HepG2 (cell line): ENCODE measurements at regions not wholly inside any gene's neighbourhood (a gene's known extent, or its start where the extent isn't known, plus 50 kb on each side); places are given as distances from the start of the nearest gene placed in this dataset.

Experiments used
- ATAC-seq: fragments of 200-7000 bp; cut with Tn5 transposase; 3 replicates; pipeline ENCODE4 v1.9.1; 2020; ENCODE audit warnings: mild to moderate bottlenecking, moderate library complexity
- BruUV-seq: library from RNA; stranded (reverse); fragments of 400-500 nt; replicated peaks from 2 replicates; lab custom pipeline; 2021; lab: Mats Ljungman, UMichigan
- CTCF ChIA-PET: fragments of 300-600 bp; formaldehyde crosslinking; extraction: SDS; loops from one replicate; lab custom pipeline; 2021; ENCODE audit warnings: low total read pairs, inconsistent platforms, low intra/inter-chr PET ratio; lab: Yijun Ruan, JAX
- POLR2A ChIA-PET: fragments of 350-600 bp; sonication (Branson Sonifier 250); formaldehyde crosslinking; loops from one replicate; lab custom pipeline; 2020; ENCODE audit warnings: antibody characterized with exemption, inconsistent platforms; lab: Yijun Ruan, JAX
- DNase-seq: peaks from one replicate; pipeline ENCODE4 v3.0.0-alpha.2; 2015; ENCODE audit warnings: low spot score
- FAIRE-seq: peaks from 3 replicates; lab custom pipeline; 2011; peaks lifted over from hg19 to GRCh38; lab: Jason Lieb, UNC
- H2AFZ ChIP-seq: one replicate; pipeline ENCODE4 v1.6.1; 2011; ENCODE audit warnings: low read length, inconsistent platforms
- H3K27ac ChIP-seq: fragments of 300-600 bp; 3 replicates; pipeline ENCODE4 v1.8.0; 2011; ENCODE audit warnings: mixed run types, mild to moderate bottlenecking, mixed read lengths, low read length, inconsistent platforms; ENCODE audit not compliant: insufficient read depth; ENCODE audit errors: extremely low read length
- H3K27me3 ChIP-seq, 2 experiments: fragments of 200-600 bp in 1 of 2; 2 replicates in 1 of 2; 3 replicates in 1 of 2; pipeline versions ENCODE4 v1.6.0 to v1.8.0; 2011; ENCODE audit warnings: low read length in 2 of 2, mild to moderate bottlenecking in 2 of 2, moderate library complexity in 2 of 2, inconsistent platforms in 1 of 2; ENCODE audit not compliant: insufficient read depth in 2 of 2, control insufficient read depth in 1 of 2
- H3K36me3 ChIP-seq, 2 experiments: fragments of 200-600 bp in 1 of 2; replicated peaks in 1 of 2; 2 replicates in 1 of 2; 3 replicates in 1 of 2; pipeline versions ENCODE4 v1.5.1 to v1.8.0; 2011; ENCODE audit warnings: low read length in 2 of 2, inconsistent platforms in 1 of 2; ENCODE audit not compliant: insufficient read depth in 2 of 2, control insufficient read depth in 1 of 2
- H3K4me1 ChIP-seq: 2 replicates; pipeline ENCODE4 v1.5.1; 2012; ENCODE audit warnings: low read length, inconsistent platforms; ENCODE audit not compliant: insufficient read depth
- H3K4me2 ChIP-seq: 2 replicates; pipeline ENCODE4 v1.6.0; 2011; ENCODE audit warnings: low read depth, low read length, inconsistent platforms
- H3K4me3 ChIP-seq, 3 experiments: fragments of 200-600 bp in 1 of 3; sonication (generic), shearing (Covaris generic) in 1 of 3; replicated peaks in 1 of 3; 2 replicates each; pipeline ENCODE4 v1.5.1; 2011 to 2016; ENCODE audit warnings: low read length in 3 of 3, inconsistent platforms in 2 of 3, low read depth in 2 of 3, mild to moderate bottlenecking in 2 of 3, control low read depth in 1 of 3, mixed read lengths in 1 of 3; ENCODE audit not compliant: insufficient read depth in 1 of 3
- H3K79me2 ChIP-seq: one replicate; pipeline ENCODE4 v1.6.1; 2011; ENCODE audit warnings: low read length, inconsistent platforms; ENCODE audit not compliant: insufficient read depth
- H3K9ac ChIP-seq: 2 replicates; pipeline ENCODE4 v1.6.0; 2011; ENCODE audit warnings: mild to moderate bottlenecking, low read depth, low read length, inconsistent platforms; ENCODE audit not compliant: insufficient read depth
- H3K9me3 ChIP-seq: 2 replicates; pipeline ENCODE4 v1.5.1; 2012; ENCODE audit warnings: mild to moderate bottlenecking, low read length
- H4K20me1 ChIP-seq: 2 replicates; pipeline ENCODE4 v1.6.0; 2011; ENCODE audit warnings: inconsistent platforms, mild to moderate bottlenecking, low read length, moderate library complexity; ENCODE audit not compliant: insufficient read depth
- ELF1 ChIP-seq: sonication (generic); formaldehyde crosslinking; IDR thresholded peaks from 2 replicates; pipeline ENCODE4 v1.4.0; 2020; ENCODE audit warnings: missing genetic modification reagents
- FLYWCH1 ChIP-seq: sonication (generic); formaldehyde crosslinking; IDR thresholded peaks from 2 replicates; pipeline ENCODE4 v1.8.1; 2023; ENCODE audit warnings: mild to moderate bottlenecking, missing genetic modification reagents
- NFAT5 ChIP-seq: sonication (generic); formaldehyde crosslinking; IDR thresholded peaks from 2 replicates; pipeline ENCODE4 v1.4.0; 2020; ENCODE audit warnings: missing genetic modification reagents
- PHF5A ChIP-seq: IDR thresholded peaks from one replicate; pipeline ENCODE4 v1.6.1; 2018; ENCODE audit warnings: low read depth, missing genetic modification reagents; ENCODE audit not compliant: unreplicated experiment
- SIX4 ChIP-seq: sonication (generic); formaldehyde crosslinking; IDR thresholded peaks from 2 replicates; pipeline ENCODE4 v1.4.0; 2020; ENCODE audit warnings: missing genetic modification reagents
- TOPORS ChIP-seq: sonication (generic); formaldehyde crosslinking; IDR thresholded peaks from 2 replicates; pipeline ENCODE4 v1.8.0; 2023; ENCODE audit warnings: mild to moderate bottlenecking, missing genetic modification reagents
- ZBTB20 ChIP-seq: sonication (generic); formaldehyde crosslinking; IDR thresholded peaks from 2 replicates; pipeline ENCODE4 v1.8.1; 2023; ENCODE audit warnings: missing genetic modification reagents, low read depth, mild to moderate bottlenecking, borderline replicate concordance
- ZC3H13 ChIP-seq: sonication (generic); formaldehyde crosslinking; IDR thresholded peaks from 2 replicates; pipeline ENCODE4 v1.8.1; 2023; ENCODE audit warnings: mild to moderate bottlenecking, missing genetic modification reagents, moderate library complexity
- ZNF496 ChIP-seq: sonication (generic); formaldehyde crosslinking; IDR thresholded peaks from 2 replicates; pipeline ENCODE4 v1.8.1; 2023; ENCODE audit warnings: mild to moderate bottlenecking, moderate library complexity, missing genetic modification reagents; ENCODE audit not compliant: insufficient replicate concordance
- ZNF687 ChIP-seq: sonication (generic); formaldehyde crosslinking; IDR thresholded peaks from 2 replicates; pipeline ENCODE4 v1.5.1; 2020; ENCODE audit warnings: mild to moderate bottlenecking, missing genetic modification reagents, moderate library complexity
- ZNF788 ChIP-seq: sonication (generic); formaldehyde crosslinking; IDR thresholded peaks from 2 replicates; pipeline ENCODE4 v1.5.0; 2020; ENCODE audit warnings: mild to moderate bottlenecking, missing genetic modification reagents, borderline replicate concordance
- WGBS: methylation state at CpG from one replicate; pipeline ENCODE4 v1.1.6; 2017; ENCODE audit warnings: low lambda C conversion rate; 5-methylcytosine and 5-hydroxymethylcytosine counted together
- in situ Hi-C: cut with HindIII; loops from 2 replicates; pipeline ENCODE4 v1.10.0; 2017; ENCODE audit warnings: low pct_unique_long_range_greater_than_20kb; ENCODE audit not compliant: extremely low pct_ligation_motif_present
- intact Hi-C: fragments of 100-400 bp; cut with micrococcal nuclease; formaldehyde crosslinking; loops from one replicate; pipeline ENCODE4 v1.10.0; 2022; ENCODE audit not compliant: unreplicated experiment

- peaks cover 26% of the 10 kb centered on the region for H3K9me3 ChIP-seq
- no peak overlapping the region for H3K9ac ChIP-seq
- no peak overlapping the region for H3K4me3 ChIP-seq
- no peaks in the 10 kb centered on the region for H3K4me1 ChIP-seq
- in situ Hi-C loops, result no loop called here
- WGBS, result 3% methylated on average over 2 of the region's 2 CpGs
- CTCF ChIA-PET, result no interaction called here
- H3K4me2 ChIP-seq, result no peak overlapping the region
- H3K27ac ChIP-seq, result no peak overlapping the region
- FAIRE-seq, result no peak
- H3K36me3 ChIP-seq, result no peaks in the 10 kb centered on the region
- TF ChIP-seq FLYWCH1 (CRISPR knock-in tag) (no peak), ELF1 (CRISPR knock-in tag) (no peak), ZNF788 (CRISPR knock-in tag) (no peak), ZC3H13 (CRISPR knock-in tag) (no peak), TOPORS (no peak), ZBTB20 (CRISPR knock-in tag) (no peak), ZNF496 (CRISPR knock-in tag) (no peak), SIX4 (CRISPR knock-in tag) (no peak), PHF5A (CRISPR knock-in tag) (no peak), ZNF687 (CRISPR knock-in tag) (no peak), NFAT5 (no peak)
- TF ChIP-seq, all 625 proteins: peak for 0
- Histone ChIP-seq H2AFZ (no peak overlapping the region), H3K79me2 (no peaks in the 10 kb centered on the region), H3K27me3 (no peaks in the 10 kb centered on the region), H4K20me1 (no peaks in the 10 kb centered on the region)
- POLR2A ChIA-PET, result no interaction called here
- intact Hi-C loops, result no loop called here
- BruUV-seq, result no TSS peak
- DNase-seq (no peak), ATAC-seq (no peak)
Observed at GRCh38 chr6:50649086-50649485, 64.2 kb upstream of the TFAP2D start.
